ENCODE measurements at regions not wholly inside any gene's neighbourhood (a gene's known extent, or its start where the extent isn't known, plus 50 kb on each side); places are given as distances from the start of the nearest gene placed in this dataset.
A peak's percentile ranks its signal among the peaks of the same experiment; 100 is the strongest.

DNA sequence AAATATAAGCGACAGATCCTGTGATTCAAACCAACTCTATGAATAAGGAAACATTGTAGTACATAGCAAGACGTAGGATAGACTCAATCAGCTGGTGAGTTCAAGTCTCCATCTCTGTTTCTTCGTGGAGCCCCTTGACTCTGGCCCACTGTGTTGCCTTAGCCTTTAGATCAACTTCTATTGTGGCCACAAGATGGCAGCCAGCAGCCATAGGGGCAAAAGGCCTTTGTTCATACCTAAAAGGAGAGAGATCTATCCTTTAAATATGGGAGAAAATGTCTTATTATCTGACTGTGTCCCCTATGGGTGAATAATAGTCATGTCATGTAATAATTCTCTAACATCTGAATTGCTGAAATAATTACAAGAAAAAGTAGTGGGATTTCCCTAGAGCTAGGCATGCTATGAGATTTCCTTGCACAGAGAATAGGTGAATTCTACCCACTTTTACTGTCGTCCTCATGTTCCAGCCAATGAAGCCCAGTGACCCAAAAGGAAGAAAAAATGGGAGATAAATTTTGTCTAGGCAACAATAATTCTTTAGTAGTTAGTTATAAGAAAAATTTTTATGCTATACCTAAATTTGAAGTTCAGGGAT, 129.4 kb downstream of the PCDH20 start (continued):
- TF ChIP-seq KDM1A (IDR thresholded peaks at IDR 0.05; ENCODE audit: borderline replicate concordance, low read length) = no peak
- TF ChIP-seq NANOG (IDR thresholded peaks at IDR 0.05; ENCODE audit: insufficient read depth, low read depth, low read length, poor library complexity, severe bottlenecking) = no peak
- TF ChIP-seq CTBP2 (IDR thresholded peaks at IDR 0.05; ENCODE audit: borderline replicate concordance, insufficient read depth, insufficient read length, low read length) = no peak
- TF ChIP-seq YY1 (IDR thresholded peaks at IDR 0.05; ENCODE audit: low read depth, low read length) = 0 out of 2 replicates have a peak, but pooled peaks have one; percentile 53
- TF ChIP-seq ASH2L (IDR thresholded peaks at IDR 0.05; ENCODE audit: low read length) = no peak
- no peak for TF ChIP-seq JUN (IDR thresholded peaks at IDR 0.05; ENCODE audit: low read depth, low read length)
- TF ChIP-seq POU5F1 (IDR thresholded peaks at IDR 0.05; ENCODE audit: low read depth, low read length) = no peak
- no peak for TF ChIP-seq EP300 (IDR thresholded peaks at IDR 0.05; ENCODE audit: borderline replicate concordance in 1 of 2, low read depth in 2 of 2, low read length in 2 of 2)
- no peak for TF ChIP-seq CEBPB (IDR thresholded peaks at IDR 0.05; ENCODE audit: low read depth, low read length)
